K562 (cell line): ENCODE measurements at regions not wholly inside any gene's neighbourhood (a gene's known extent, or its start where the extent isn't known, plus 50 kb on each side); places are given as distances from the start of the nearest gene placed in this dataset.

Experiments used
- ATAC-seq: fragments of 200-7000 bp; cut with Tn5 transposase; 3 replicates; pipeline ENCODE4 v1.9.1; 2020; ENCODE audit warnings: moderate library complexity
- BruUV-seq: library from RNA; stranded (reverse); fragments of 400-500 nt; replicated peaks from 2 replicates; lab custom pipeline; 2021; lab: Mats Ljungman, UMichigan
- CTCF ChIA-PET: fragments of 300-600 bp; formaldehyde crosslinking; extraction: SDS; loops from one replicate; lab custom pipeline; 2021; ENCODE audit warnings: low intra/inter-chr PET ratio; lab: Yijun Ruan, JAX
- POLR2A ChIA-PET: fragments of 300-600, 350-650 bp; sonication (Branson Sonifier 250); formaldehyde crosslinking; extraction: SDS; loops from one replicate; lab custom pipeline; 2021; ENCODE audit warnings: antibody characterized with exemption, inconsistent platforms; lab: Yijun Ruan, JAX
- DNase-seq, 4 experiments: peaks; one replicate each; pipeline versions ENCODE4 v3.0.0 to v3.0.0-alpha.2; 2011 to 2018; ENCODE audit warnings: low spot score in 3 of 4, mixed read lengths in 3 of 4; ENCODE audit errors: extremely low read depth in 1 of 4
- FAIRE-seq: peaks from 2 replicates; lab custom pipeline; 2011; peaks lifted over from hg19 to GRCh38; lab: Jason Lieb, UNC
- H2AFZ ChIP-seq: 2 replicates; pipeline ENCODE4 v1.6.0; 2011; ENCODE audit warnings: low read depth, low read length, control low read depth, inconsistent platforms
- H3K27ac ChIP-seq: fragments of 200-600 bp; 3 replicates; pipeline ENCODE4 v1.8.0; 2011; ENCODE audit warnings: low read depth, mild to moderate bottlenecking, control low read depth, inconsistent platforms, low read length, moderate library complexity, mixed read lengths; ENCODE audit errors: extremely low read depth
- H3K27me3 ChIP-seq, 2 experiments: fragments of 300-600 bp in 1 of 2; 2 replicates in 1 of 2; 3 replicates in 1 of 2; pipeline versions ENCODE4 v1.6.0 to v1.8.0; 2011; ENCODE audit warnings: inconsistent platforms in 2 of 2, low read length in 2 of 2, mild to moderate bottlenecking in 1 of 2, mixed read lengths in 1 of 2, moderate library complexity in 1 of 2; ENCODE audit not compliant: control insufficient read depth in 2 of 2, insufficient read depth in 2 of 2
- H3K36me3 ChIP-seq: fragments of 300-600 bp; 3 replicates; pipeline ENCODE4 v1.8.0; 2011; ENCODE audit warnings: mild to moderate bottlenecking, low read length, inconsistent platforms; ENCODE audit not compliant: control insufficient read depth, insufficient read depth
- H3K4me1 ChIP-seq, 2 experiments: fragments of 200-600 bp in 1 of 2; replicated peaks in 1 of 2; 2 replicates in 1 of 2; 3 replicates in 1 of 2; pipeline versions ENCODE4 v1.5.1 to v1.8.0; 2011; ENCODE audit warnings: inconsistent platforms in 2 of 2, low read length in 2 of 2, mild to moderate bottlenecking in 1 of 2, mixed read lengths in 1 of 2, moderate library complexity in 1 of 2; ENCODE audit not compliant: control insufficient read depth in 2 of 2, insufficient read depth in 2 of 2
- H3K4me2 ChIP-seq: 2 replicates; pipeline ENCODE4 v1.6.1; 2011; ENCODE audit warnings: low read length, control low read depth, inconsistent platforms, mixed read lengths; ENCODE audit not compliant: insufficient read depth
- H3K4me3 ChIP-seq: fragments of 200-600 bp; sonication (generic), shearing (Covaris generic); 2 replicates; pipeline ENCODE4 v1.5.1; 2016; ENCODE audit warnings: control low read depth, inconsistent platforms
- H3K79me2 ChIP-seq: fragments of 200-600 bp; 3 replicates; pipeline ENCODE4 v1.8.0; 2011; ENCODE audit warnings: low read length, inconsistent platforms; ENCODE audit not compliant: control insufficient read depth, insufficient read depth
- H3K9ac ChIP-seq, 2 experiments: 2 replicates each; pipeline versions ENCODE4 v1.6.0 to v1.6.1; 2011; ENCODE audit warnings: low read depth in 2 of 2, low read length in 2 of 2, control low read depth in 1 of 2, inconsistent platforms in 1 of 2, mild to moderate bottlenecking in 1 of 2, mixed read lengths in 1 of 2; ENCODE audit not compliant: insufficient read depth in 1 of 2
- H3K9me1 ChIP-seq: one replicate; pipeline ENCODE4 v1.6.0; 2011; ENCODE audit warnings: inconsistent platforms, mild to moderate bottlenecking, low read length, moderate library complexity; ENCODE audit not compliant: control insufficient read depth, insufficient read depth
- H3K9me3 ChIP-seq: replicated peaks from 2 replicates; pipeline ENCODE4 v1.5.1; 2011; ENCODE audit warnings: low read depth, low read length, inconsistent platforms; ENCODE audit not compliant: control insufficient read depth, insufficient read depth
- H4K20me1 ChIP-seq: replicated peaks from 2 replicates; pipeline ENCODE4 v1.6.1; 2011; ENCODE audit warnings: low read length, inconsistent platforms, mixed read lengths; ENCODE audit not compliant: control insufficient read depth, insufficient read depth
- CREB1 ChIP-seq, 2 experiments: sonication (generic) in 1 of 2; formaldehyde crosslinking in 1 of 2; IDR thresholded peaks; 2 replicates each; pipeline versions ENCODE4 v1.6.1 to v1.8.0; 2012 to 2022; ENCODE audit warnings: inconsistent platforms in 1 of 2, mild to moderate bottlenecking in 1 of 2, missing genetic modification reagents in 1 of 2, moderate library complexity in 1 of 2
- DIDO1 ChIP-seq: fragments of 450-650 bp; IDR thresholded peaks from 2 replicates; pipeline ENCODE4 v1.6.1; 2016; ENCODE audit warnings: low read depth, missing biosample characterization, missing genetic modification characterization
- ETS2 ChIP-seq: IDR thresholded peaks from 2 replicates; pipeline ENCODE4 v1.6.1; 2016; ENCODE audit warnings: borderline replicate concordance, missing genetic modification characterization, mild to moderate bottlenecking, moderate library complexity, missing compliant biosample characterization; ENCODE audit not compliant: poor library complexity, severe bottlenecking
- FOXJ2 ChIP-seq: fragments of 200-800 bp; sonication (Bioruptor generic); IDR thresholded peaks from 2 replicates; pipeline ENCODE4 v1.6.1; 2016; ENCODE audit warnings: missing genetic modification characterization, missing compliant biosample characterization
- GTF2E2 ChIP-seq: fragments of 200-800 bp; sonication (Bioruptor generic); IDR thresholded peaks from 2 replicates; pipeline ENCODE4 v1.6.1; 2016; ENCODE audit warnings: missing genetic modification characterization, missing compliant biosample characterization
- HDAC1 ChIP-seq, 2 experiments: fragments of 450-650 bp; IDR thresholded peaks; 2 replicates each; pipeline ENCODE4 v1.6.1; 2016 to 2017; ENCODE audit warnings: inconsistent platforms in 1 of 2, mild to moderate bottlenecking in 1 of 2, moderate library complexity in 1 of 2
- HMG20A ChIP-seq: fragments of 450-650 bp; formaldehyde crosslinking; conservative IDR thresholded peaks from 2 replicates; pipeline ENCODE4 v1.4.0; 2020; ENCODE audit warnings: mild to moderate bottlenecking, mixed read lengths
- HOXB6 ChIP-seq: fragments of 250-450 bp; sonication (Bioruptor Pico); IDR thresholded peaks from 2 replicates; pipeline ENCODE4 v1.5.1; 2022; ENCODE audit warnings: mild to moderate bottlenecking, borderline replicate concordance
- NEUROD1 ChIP-seq: fragments of 150-350 bp; IDR thresholded peaks from 2 replicates; pipeline ENCODE4 v1.6.1; 2014; ENCODE audit warnings: borderline replicate concordance, low read length, low read depth; ENCODE audit not compliant: partially characterized antibody
- POLR2B ChIP-seq: fragments of 450-650 bp; IDR thresholded peaks from 2 replicates; pipeline ENCODE4 v1.6.1; 2018; ENCODE audit warnings: low read depth; ENCODE audit not compliant: partially characterized antibody
- RCOR1 ChIP-seq, 2 experiments: IDR thresholded peaks; 2 replicates each; pipeline ENCODE4 v1.6.1; 2012; ENCODE audit warnings: low read depth in 2 of 2, low read length in 2 of 2, borderline replicate concordance in 1 of 2, improper control_type of control experiment in 1 of 2
- SRSF1 ChIP-seq: fragments of 200-400 bp; formaldehyde crosslinking; IDR thresholded peaks from 2 replicates; pipeline ENCODE4 v1.6.1; 2017; ENCODE audit warnings: mild to moderate bottlenecking, low read depth, low read length, moderate library complexity
- ZNF444 ChIP-seq: fragments of 250-450 bp; sonication (Bioruptor Pico); IDR thresholded peaks from 2 replicates; pipeline ENCODE4 v1.4.0; 2020; ENCODE audit warnings: mild to moderate bottlenecking, moderate library complexity
- ZNF780A ChIP-seq: fragments of 250-450 bp; sonication (Bioruptor Pico); IDR thresholded peaks from 2 replicates; pipeline ENCODE4 v1.5.0; 2021; ENCODE audit warnings: mild to moderate bottlenecking
- ZNF830 ChIP-seq: fragments of 250-450 bp; sonication (Bioruptor Pico); IDR thresholded peaks from 2 replicates; pipeline ENCODE4 v1.5.0; 2021; ENCODE audit warnings: mild to moderate bottlenecking
- WGBS: fragments of 100-300 bp; shearing (Covaris generic); methylation state at CpG from one replicate; pipeline ENCODE4 v1.1.6; 2016; ENCODE audit warnings: low coverage, mixed read lengths; ENCODE audit not compliant: insufficient coverage; ENCODE audit errors: missing lambda C conversion rate; 5-methylcytosine and 5-hydroxymethylcytosine counted together
- in situ Hi-C: fragments of 300-500 bp; cut with MboI; formaldehyde crosslinking; loops from 4 replicates; pipeline ENCODE4 v1.15.0; 2018; ENCODE audit warnings: inconsistent platforms, mixed read lengths
- intact Hi-C: fragments of 100-400 bp; cut with micrococcal nuclease; formaldehyde crosslinking; loops from 2 replicates; pipeline ENCODE4 v1.14.2; 2022
- TF ChIP-seq, protein P1 (sequence below): IDR thresholded peaks from 2 replicates; pipeline ENCODE4 v1.6.1; 2011; ENCODE audit not compliant: insufficient read length; ENCODE audit errors: extremely low read depth
- TF ChIP-seq, protein P2 (sequence below), 2 experiments: fragments of 250-450 bp in 1 of 2; fragments of 450-650 bp in 1 of 2; sonication (Bioruptor Pico) in 1 of 2; IDR thresholded peaks; 2 replicates each; pipeline versions ENCODE4 v1.6.1 to v1.8.0; 2016 to 2021; ENCODE audit warnings: mild to moderate bottlenecking in 2 of 2, moderate library complexity in 2 of 2, missing compliant biosample characterization in 1 of 2, missing genetic modification characterization in 1 of 2
- TF ChIP-seq, protein P3 (sequence below): sonication (generic); formaldehyde crosslinking; IDR thresholded peaks from 2 replicates; pipeline ENCODE4 v1.9.0; 2022; ENCODE audit warnings: mild to moderate bottlenecking, missing genetic modification reagents
- TF ChIP-seq, protein P4 (sequence below): sonication (generic); formaldehyde crosslinking; IDR thresholded peaks from 2 replicates; pipeline ENCODE4 v1.8.0; 2022; ENCODE audit warnings: missing genetic modification reagents, mild to moderate bottlenecking, borderline replicate concordance
- TF ChIP-seq, protein P5 (sequence below): fragments of 450-650 bp; IDR thresholded peaks from 2 replicates; pipeline ENCODE4 v1.7.0; 2016; ENCODE audit warnings: borderline replicate concordance

DNA sequence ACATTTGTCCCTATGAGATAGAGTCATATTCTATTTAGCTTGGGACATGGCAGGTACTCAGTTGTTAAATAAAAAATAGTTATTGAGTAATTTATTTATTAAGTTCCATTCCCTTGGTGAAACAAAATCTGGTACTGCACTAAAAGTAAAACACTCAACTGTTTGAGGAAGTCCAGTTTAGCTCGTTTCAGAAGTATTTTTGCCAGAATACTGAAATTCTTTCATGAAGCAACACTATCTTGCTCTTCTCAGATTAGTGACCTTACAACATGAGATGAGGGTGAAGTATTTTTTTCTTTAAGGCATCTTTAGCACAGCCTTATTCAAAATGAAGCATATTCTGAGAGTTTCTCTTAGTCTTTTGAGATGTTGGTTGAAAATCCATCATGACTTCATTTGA lies 106.0 kb downstream of the ZNF365 start:
- TF ChIP-seq, protein P1, sequence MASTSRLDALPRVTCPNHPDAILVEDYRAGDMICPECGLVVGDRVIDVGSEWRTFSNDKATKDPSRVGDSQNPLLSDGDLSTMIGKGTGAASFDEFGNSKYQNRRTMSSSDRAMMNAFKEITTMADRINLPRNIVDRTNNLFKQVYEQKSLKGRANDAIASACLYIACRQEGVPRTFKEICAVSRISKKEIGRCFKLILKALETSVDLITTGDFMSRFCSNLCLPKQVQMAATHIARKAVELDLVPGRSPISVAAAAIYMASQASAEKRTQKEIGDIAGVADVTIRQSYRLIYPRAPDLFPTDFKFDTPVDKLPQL: no peak
- no peak for TF ChIP-seq HDAC1 (IDR thresholded peaks at IDR 0.05)
- TF ChIP-seq, protein P2, sequence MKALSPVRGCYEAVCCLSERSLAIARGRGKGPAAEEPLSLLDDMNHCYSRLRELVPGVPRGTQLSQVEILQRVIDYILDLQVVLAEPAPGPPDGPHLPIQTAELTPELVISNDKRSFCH (CRISPR knock-in tag; IDR thresholded peaks at IDR 0.05): no peak
- TF ChIP-seq, protein P2 (tag; IDR thresholded peaks at IDR 0.05): no peak
- TF ChIP-seq DIDO1 (tag): no peak
- TF ChIP-seq, protein P3, sequence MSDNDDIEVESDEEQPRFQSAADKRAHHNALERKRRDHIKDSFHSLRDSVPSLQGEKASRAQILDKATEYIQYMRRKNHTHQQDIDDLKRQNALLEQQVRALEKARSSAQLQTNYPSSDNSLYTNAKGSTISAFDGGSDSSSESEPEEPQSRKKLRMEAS (CRISPR knock-in tag): no peak
- no peak for TF ChIP-seq FOXJ2 (tag)
- TF ChIP-seq, protein P4, sequence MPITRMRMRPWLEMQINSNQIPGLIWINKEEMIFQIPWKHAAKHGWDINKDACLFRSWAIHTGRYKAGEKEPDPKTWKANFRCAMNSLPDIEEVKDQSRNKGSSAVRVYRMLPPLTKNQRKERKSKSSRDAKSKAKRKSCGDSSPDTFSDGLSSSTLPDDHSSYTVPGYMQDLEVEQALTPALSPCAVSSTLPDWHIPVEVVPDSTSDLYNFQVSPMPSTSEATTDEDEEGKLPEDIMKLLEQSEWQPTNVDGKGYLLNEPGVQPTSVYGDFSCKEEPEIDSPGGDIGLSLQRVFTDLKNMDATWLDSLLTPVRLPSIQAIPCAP (CRISPR knock-in tag): no peak
- TF ChIP-seq RCOR1 (IDR thresholded peaks at IDR 0.05; ENCODE audit: borderline replicate concordance in 1 of 2, low read depth in 2 of 2, low read length in 2 of 2): no peak
- TF ChIP-seq HOXB6 (CRISPR knock-in tag): no peak
- TF ChIP-seq NEUROD1: no peak
- TF ChIP-seq GTF2E2 (tag): no peak
- no peak for TF ChIP-seq HMG20A (CRISPR knock-in tag)
- TF ChIP-seq, protein P5, sequence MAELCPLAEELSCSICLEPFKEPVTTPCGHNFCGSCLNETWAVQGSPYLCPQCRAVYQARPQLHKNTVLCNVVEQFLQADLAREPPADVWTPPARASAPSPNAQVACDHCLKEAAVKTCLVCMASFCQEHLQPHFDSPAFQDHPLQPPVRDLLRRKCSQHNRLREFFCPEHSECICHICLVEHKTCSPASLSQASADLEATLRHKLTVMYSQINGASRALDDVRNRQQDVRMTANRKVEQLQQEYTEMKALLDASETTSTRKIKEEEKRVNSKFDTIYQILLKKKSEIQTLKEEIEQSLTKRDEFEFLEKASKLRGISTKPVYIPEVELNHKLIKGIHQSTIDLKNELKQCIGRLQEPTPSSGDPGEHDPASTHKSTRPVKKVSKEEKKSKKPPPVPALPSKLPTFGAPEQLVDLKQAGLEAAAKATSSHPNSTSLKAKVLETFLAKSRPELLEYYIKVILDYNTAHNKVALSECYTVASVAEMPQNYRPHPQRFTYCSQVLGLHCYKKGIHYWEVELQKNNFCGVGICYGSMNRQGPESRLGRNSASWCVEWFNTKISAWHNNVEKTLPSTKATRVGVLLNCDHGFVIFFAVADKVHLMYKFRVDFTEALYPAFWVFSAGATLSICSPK: no peak
- no peak for TF ChIP-seq ZNF780A (CRISPR knock-in tag)
- TF ChIP-seq SRSF1: no peak
- TF ChIP-seq POLR2B: no peak
- no peak for TF ChIP-seq ZNF444 (CRISPR knock-in tag)
- no peak for TF ChIP-seq ETS2 (tag)
- no peak for TF ChIP-seq ZNF830
- no peak for TF ChIP-seq CREB1 (IDR thresholded peaks at IDR 0.05)
- no peak for TF ChIP-seq CREB1 (CRISPR knock-in tag; IDR thresholded peaks at IDR 0.05)
- POLR2A ChIA-PET: no interaction called here

More for the DNA sequence above, 106.0 kb downstream of the ZNF365 start:
- in situ Hi-C loops: no loop called here
- H3K36me3 ChIP-seq: no peaks in the 10 kb centered on the region
- no peaks in the 10 kb centered on the region for H3K9me3 ChIP-seq
- H3K27ac ChIP-seq: no peak overlapping the region
- H3K27me3 ChIP-seq: no peaks in the 10 kb centered on the region
- CTCF ChIA-PET: no interaction called here
- no peak overlapping the region for H2AFZ ChIP-seq
- BruUV-seq: no TSS peak
- FAIRE-seq (no peak), ATAC-seq (no peak), DNase-seq (no peak)
- H3K4me2 ChIP-seq: no peak overlapping the region
- no peak overlapping the region for H3K9ac ChIP-seq
- no peaks in the 10 kb centered on the region for H3K4me1 ChIP-seq
- intact Hi-C loops: no loop called here
- H3K9me1 ChIP-seq: no peaks in the 10 kb centered on the region
- WGBS: 0% methylated on average over 1 of the region's 1 CpG
- no peak overlapping the region for H3K4me3 ChIP-seq
- no peaks in the 10 kb centered on the region for H4K20me1 ChIP-seq
- H3K79me2 ChIP-seq: no peaks in the 10 kb centered on the region
